ENCODE measurements at regions not wholly inside any gene's neighbourhood (a gene's known extent, or its start where the extent isn't known, plus 50 kb on each side); places are given as distances from the start of the nearest gene placed in this dataset.

DNA sequence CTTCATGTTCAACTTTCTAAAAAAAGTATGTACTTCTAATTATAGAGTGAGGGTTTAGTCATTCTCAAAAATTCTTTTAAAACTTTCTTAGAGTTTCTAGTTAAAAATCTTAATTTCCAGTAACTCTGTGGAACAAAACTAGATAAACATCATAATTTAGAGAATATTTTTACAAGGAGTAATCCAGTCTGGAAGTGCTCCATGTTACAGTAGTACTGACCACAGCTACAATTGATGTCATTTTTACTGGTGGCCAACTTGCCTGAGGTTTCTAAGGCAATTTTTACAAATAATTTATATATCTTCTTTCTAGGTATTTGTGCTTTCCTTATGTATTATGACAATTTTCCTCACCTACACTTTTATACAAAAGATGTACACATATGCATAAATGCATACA is 490.4 kb downstream of the CENPC start:
- H3K27me3 ChIP-seq (ENCODE audit: control insufficient read depth, insufficient read depth, low read length), result no peaks in the 10 kb centered on the region
- no peak overlapping the region for H3K27ac ChIP-seq (ENCODE audit: low read depth, low read length)
- no peak for DNase-seq (ENCODE audit: low read depth, low spot score)
- TF ChIP-seq, protein P1, sequence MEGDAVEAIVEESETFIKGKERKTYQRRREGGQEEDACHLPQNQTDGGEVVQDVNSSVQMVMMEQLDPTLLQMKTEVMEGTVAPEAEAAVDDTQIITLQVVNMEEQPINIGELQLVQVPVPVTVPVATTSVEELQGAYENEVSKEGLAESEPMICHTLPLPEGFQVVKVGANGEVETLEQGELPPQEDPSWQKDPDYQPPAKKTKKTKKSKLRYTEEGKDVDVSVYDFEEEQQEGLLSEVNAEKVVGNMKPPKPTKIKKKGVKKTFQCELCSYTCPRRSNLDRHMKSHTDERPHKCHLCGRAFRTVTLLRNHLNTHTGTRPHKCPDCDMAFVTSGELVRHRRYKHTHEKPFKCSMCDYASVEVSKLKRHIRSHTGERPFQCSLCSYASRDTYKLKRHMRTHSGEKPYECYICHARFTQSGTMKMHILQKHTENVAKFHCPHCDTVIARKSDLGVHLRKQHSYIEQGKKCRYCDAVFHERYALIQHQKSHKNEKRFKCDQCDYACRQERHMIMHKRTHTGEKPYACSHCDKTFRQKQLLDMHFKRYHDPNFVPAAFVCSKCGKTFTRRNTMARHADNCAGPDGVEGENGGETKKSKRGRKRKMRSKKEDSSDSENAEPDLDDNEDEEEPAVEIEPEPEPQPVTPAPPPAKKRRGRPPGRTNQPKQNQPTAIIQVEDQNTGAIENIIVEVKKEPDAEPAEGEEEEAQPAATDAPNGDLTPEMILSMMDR (IDR thresholded peaks at IDR 0.05; ENCODE audit: low read depth, low read length), result no peak
- no peaks in the 10 kb centered on the region for H3K9me3 ChIP-seq (ENCODE audit: control insufficient read depth, insufficient read depth, low read length)
- H3K4me3 ChIP-seq (ENCODE audit: low read depth, low read length), result no peak overlapping the region
- ChIA-PET CTCF (no interaction called here), POLR2A (no interaction called here)

DNA sequence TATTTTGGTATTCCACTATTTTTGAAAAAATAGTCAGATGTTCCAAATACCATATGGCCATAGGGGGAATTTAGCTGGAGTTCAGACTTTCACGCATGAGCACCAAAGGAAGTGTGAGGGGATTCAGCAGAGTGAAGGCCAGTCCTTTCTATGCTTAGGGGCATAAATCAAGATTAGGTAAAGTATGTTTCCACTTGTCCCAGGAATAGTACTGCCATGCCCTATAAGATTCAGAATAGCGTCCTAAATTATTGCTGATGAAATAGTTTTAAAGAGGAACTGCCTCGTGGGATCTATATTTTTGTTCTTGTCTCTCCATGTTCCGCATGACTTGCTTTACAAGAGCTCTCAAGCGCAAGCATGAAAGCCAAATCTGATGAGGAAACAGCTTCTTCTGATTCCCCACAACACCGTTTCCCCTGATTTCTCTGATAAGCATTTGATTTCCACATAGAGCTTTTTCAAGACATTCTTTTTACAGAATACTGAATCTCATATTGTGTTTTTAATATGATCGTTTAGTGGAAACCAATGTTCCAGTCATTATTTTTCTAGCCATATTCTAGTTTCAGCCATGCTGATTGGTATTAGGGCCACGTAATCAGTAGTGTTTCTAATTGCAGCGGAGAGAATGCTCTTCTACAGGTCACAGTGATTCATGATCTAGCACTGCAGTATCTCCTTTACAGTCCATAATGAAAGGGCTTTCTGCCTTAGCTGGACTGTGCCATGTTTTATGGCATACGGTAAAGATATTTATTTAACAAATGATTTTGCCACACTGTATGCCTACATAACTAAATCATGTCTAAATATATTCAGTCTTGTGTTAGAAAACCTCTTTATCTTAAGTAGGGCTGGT is 492.3 kb downstream of the CENPC start:
- ChIA-PET POLR2A (no interaction called here), CTCF (no interaction called here)

DNA sequence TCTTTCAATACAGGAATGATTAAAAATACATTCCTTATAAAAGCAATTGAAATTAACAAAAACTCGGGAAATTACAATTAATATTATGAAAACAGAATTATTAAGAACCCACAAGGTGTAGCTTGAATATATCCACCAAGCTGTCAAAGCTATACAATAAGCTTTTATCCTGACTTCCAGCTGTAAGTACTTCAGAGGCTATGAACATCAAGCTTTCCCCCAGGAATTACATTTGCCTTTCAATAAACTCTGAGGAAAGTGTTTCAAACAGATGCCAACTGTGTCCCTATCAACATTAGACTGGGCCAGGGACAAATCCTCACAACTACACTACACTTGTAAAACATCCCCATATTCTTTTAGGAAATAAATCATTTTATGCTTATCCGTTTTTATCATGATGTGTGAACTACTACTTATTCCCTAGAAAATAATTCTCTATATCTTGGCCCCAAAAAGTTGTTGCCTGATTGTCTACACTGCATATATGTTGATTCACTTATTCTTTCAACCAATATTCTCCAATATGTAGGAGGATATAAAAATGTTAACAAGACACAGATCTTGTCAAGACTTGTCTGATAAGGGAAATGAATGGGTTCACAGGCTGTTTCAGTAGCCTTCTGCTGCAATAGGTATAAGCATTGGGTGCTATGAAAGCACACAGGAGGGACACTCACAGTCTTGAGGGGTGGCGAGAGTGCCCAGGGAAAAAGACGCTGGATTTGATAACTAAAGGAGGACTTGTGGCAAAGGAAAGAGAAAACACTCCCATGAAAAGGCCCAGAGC is 494.1 kb downstream of the CENPC start:
- peaks cover 3% of the 10 kb centered on the region; the same call in 1 of the 2 replicates for H3K9me3 ChIP-seq (ENCODE audit: control insufficient read depth, insufficient read depth, low read length)
- POLR2A ChIA-PET, result no interaction called here

More for the DNA sequence above, 492.3 kb downstream of the CENPC start:
- no peak for DNase-seq (ENCODE audit: low read depth, low spot score)
- no peak overlapping the region for H3K4me3 ChIP-seq (ENCODE audit: low read depth, low read length)
- H3K27me3 ChIP-seq (ENCODE audit: control insufficient read depth, insufficient read depth, low read length), result no peaks in the 10 kb centered on the region
- H3K27ac ChIP-seq (ENCODE audit: low read depth, low read length), result no peak overlapping the region
- TF ChIP-seq, protein P1 (IDR thresholded peaks at IDR 0.05; ENCODE audit: low read depth, low read length), result no peak
- H3K9me3 ChIP-seq (ENCODE audit: control insufficient read depth, insufficient read depth, low read length), result no peaks in the 10 kb centered on the region

DNA sequence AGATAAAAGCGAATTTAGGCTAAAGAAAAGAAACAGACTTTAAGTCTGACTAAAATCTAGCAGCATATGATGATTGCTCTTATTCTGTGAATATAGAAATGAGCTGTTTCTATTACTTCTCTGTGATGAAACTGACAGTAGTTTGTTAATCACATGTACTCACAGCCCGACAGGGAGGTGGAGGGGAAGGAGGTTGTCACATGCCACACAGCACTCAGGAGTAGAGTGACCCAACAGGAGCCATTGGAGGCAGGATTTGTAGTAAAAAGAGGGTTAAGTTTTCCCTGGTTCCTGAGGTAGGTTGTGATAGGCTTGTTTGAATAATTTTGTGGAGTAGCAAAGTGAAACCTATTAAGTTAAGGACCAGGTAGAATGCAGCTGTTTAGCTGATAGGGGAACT is 495.9 kb downstream of the CENPC start:
- POLR2A ChIA-PET, result no interaction called here
- H3K4me3 ChIP-seq (ENCODE audit: low read depth, low read length), result no peak overlapping the region
- CTCF ChIA-PET, result no interaction called here
- peaks cover 6% of the 10 kb centered on the region; the same call in 1 of the 2 replicates for H3K9me3 ChIP-seq (ENCODE audit: control insufficient read depth, insufficient read depth, low read length)
- DNase-seq (ENCODE audit: low read depth, low spot score), result no peak
- H3K27ac ChIP-seq (ENCODE audit: low read depth, low read length), result no peak overlapping the region
- TF ChIP-seq, protein P1 (IDR thresholded peaks at IDR 0.05; ENCODE audit: low read depth, low read length), result no peak
- H3K27me3 ChIP-seq (ENCODE audit: control insufficient read depth, insufficient read depth, low read length), result no peaks in the 10 kb centered on the region

More for the DNA sequence above, 494.1 kb downstream of the CENPC start:
- Histone ChIP-seq H3K4me3 (ENCODE audit: low read depth, low read length) (no peak overlapping the region), H3K27ac (ENCODE audit: low read depth, low read length) (no peak overlapping the region), H3K27me3 (ENCODE audit: control insufficient read depth, insufficient read depth, low read length) (no peaks in the 10 kb centered on the region)
- TF ChIP-seq, protein P1 (IDR thresholded peaks at IDR 0.05; ENCODE audit: low read depth, low read length), result no peak
- CTCF ChIA-PET, result no interaction called here
- no peak for DNase-seq (ENCODE audit: low read depth, low spot score)

DNA sequence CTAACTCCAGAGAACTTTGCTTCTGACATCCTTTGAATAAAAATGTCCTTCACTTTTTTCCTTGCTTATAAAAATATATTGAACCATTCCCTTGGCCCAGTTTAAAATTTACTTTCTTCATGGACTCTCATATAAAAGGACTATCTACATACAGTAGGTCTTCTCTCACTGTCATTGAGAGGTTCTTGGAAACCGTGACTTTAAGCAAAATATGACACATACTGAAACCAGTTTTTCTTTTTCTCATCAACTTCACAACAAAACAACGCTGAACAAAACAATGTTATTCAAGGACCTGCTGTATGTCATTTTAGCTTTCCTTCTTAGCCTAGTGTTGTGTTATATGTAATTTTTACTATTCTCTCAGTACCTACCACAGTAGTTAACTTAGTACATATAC is 496.8 kb downstream of the CENPC start:
- Histone ChIP-seq H3K4me3 (ENCODE audit: low read depth, low read length) (no peak overlapping the region), H3K27me3 (ENCODE audit: control insufficient read depth, insufficient read depth, low read length) (no peaks in the 10 kb centered on the region), H3K9me3 (ENCODE audit: control insufficient read depth, insufficient read depth, low read length) (peaks cover 8% of the 10 kb centered on the region; the same call in 1 of the 2 replicates), H3K27ac (ENCODE audit: low read depth, low read length) (no peak overlapping the region)
- DNase-seq (ENCODE audit: low read depth, low spot score), result no peak
- ChIA-PET CTCF (no interaction called here), POLR2A (no interaction called here)
- TF ChIP-seq, protein P1 (IDR thresholded peaks at IDR 0.05; ENCODE audit: low read depth, low read length), result no peak

Data from AG04450 (cell line).